ENCODE measurements at regions not wholly inside any gene's neighbourhood (a gene's known extent, or its start where the extent isn't known, plus 50 kb on each side); places are given as distances from the start of the nearest gene placed in this dataset.

DNA sequence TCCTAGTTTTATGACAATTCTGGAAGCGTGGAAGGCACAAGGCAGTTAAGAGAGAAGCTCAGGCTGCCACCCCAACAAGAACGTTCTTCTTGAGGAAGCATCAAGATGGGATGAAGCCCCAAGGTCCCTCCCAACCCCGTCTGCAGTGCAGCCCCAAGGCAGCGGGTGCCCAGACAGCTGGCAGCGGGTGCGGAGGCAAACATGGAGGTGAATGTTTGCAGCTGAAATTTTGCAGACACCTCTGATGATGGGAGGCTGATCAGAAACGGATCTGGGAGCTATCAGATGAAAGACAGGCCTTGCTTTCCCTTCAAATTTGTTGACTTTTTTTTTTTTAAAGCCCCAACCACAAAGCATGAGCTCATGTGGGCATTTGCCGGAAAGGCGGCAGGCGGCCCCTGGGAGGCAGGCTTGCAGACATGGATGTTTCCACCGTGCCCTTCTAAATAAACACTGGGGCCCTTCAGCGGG lies 230.7 kb upstream of the RTL1 start:
- Mint-ChIP-seq H3K36me3 (ENCODE audit: low read depth, unreplicated experiment) (no peaks in the 10 kb centered on the region), H3K27ac (ENCODE audit: unreplicated experiment) (no peak overlapping the region), H3K27me3 (ENCODE audit: low read depth, unreplicated experiment) (peaks cover 30% of the 10 kb centered on the region), H3K4me3 (ENCODE audit: unreplicated experiment) (no peak overlapping the region), H3K9me3 (ENCODE audit: unreplicated experiment) (peaks cover 2% of the 10 kb centered on the region), H3K4me1 (ENCODE audit: low read depth, unreplicated experiment) (no peaks in the 10 kb centered on the region)
- peak overlapping the region; percentile 32 for H3K4me2 ChIP-seq (ENCODE audit: low read length)
- no peak for TF ChIP-seq CTCF (IDR thresholded peaks at IDR 0.05; ENCODE audit: insufficient read depth, low read depth, low read length)
- no peak for TF ChIP-seq EZH2 (IDR thresholded peaks at IDR 0.05; ENCODE audit: insufficient read depth, low read length)
- H3K36me3 ChIP-seq (ENCODE audit: insufficient read depth, low read length): no peaks in the 10 kb centered on the region
- no peaks in the 10 kb centered on the region for H4K20me1 ChIP-seq (ENCODE audit: insufficient read depth, low read length)
- no peaks in the 10 kb centered on the region for H3K79me2 ChIP-seq (ENCODE audit: insufficient read depth, low read length)
- FAIRE-seq (no peak), DNase-seq (ENCODE audit: low read depth) (no peak)
- H3K4me3 ChIP-seq (ENCODE audit: insufficient read depth, low read depth, low read length): no peak overlapping the region
- H3K9ac ChIP-seq (ENCODE audit: low read length): no peak overlapping the region
- H3K27me3 ChIP-seq (ENCODE audit: insufficient read depth, low read length): peaks cover 12% of the 10 kb centered on the region
- no peaks in the 10 kb centered on the region for H3K4me1 ChIP-seq (ENCODE audit: insufficient read depth, low read length)
- H2AFZ ChIP-seq (ENCODE audit: low read depth, low read length): no peak overlapping the region
- H3K27ac ChIP-seq (ENCODE audit: low read depth, low read length): no peak overlapping the region
- no peaks in the 10 kb centered on the region for H3K9me3 ChIP-seq (ENCODE audit: insufficient read depth, low read depth, low read length)

GRCh38 chr14:101134851-101135433 lies 231.4 kb upstream of the RTL1 start:
- H3K27ac Mint-ChIP-seq (ENCODE audit: unreplicated experiment): no peak overlapping the region
- Histone ChIP-seq H3K27ac (ENCODE audit: low read depth, low read length) (no peak overlapping the region), H3K4me3 (ENCODE audit: insufficient read depth, low read depth, low read length) (no peak overlapping the region), H4K20me1 (ENCODE audit: insufficient read depth, low read length) (no peaks in the 10 kb centered on the region), H3K9ac (ENCODE audit: low read length) (no peak overlapping the region), H3K9me3 (ENCODE audit: insufficient read depth, low read depth, low read length) (no peaks in the 10 kb centered on the region), H3K4me1 (ENCODE audit: insufficient read depth, low read length) (no peaks in the 10 kb centered on the region), H3K36me3 (ENCODE audit: insufficient read depth, low read length) (no peaks in the 10 kb centered on the region), H2AFZ (ENCODE audit: low read depth, low read length) (no peak overlapping the region), H3K4me2 (ENCODE audit: low read length) (peak overlapping the region; percentile 32), H3K79me2 (ENCODE audit: insufficient read depth, low read length) (no peaks in the 10 kb centered on the region), H3K27me3 (ENCODE audit: insufficient read depth, low read length) (peaks cover 4% of the 10 kb centered on the region)
- H3K36me3 Mint-ChIP-seq (ENCODE audit: low read depth, unreplicated experiment): no peaks in the 10 kb centered on the region
- peaks cover 2% of the 10 kb centered on the region for H3K9me3 Mint-ChIP-seq (ENCODE audit: unreplicated experiment)
- no peaks in the 10 kb centered on the region for H3K4me1 Mint-ChIP-seq (ENCODE audit: low read depth, unreplicated experiment)
- FAIRE-seq (no peak), DNase-seq (ENCODE audit: low read depth) (no peak)
- peaks cover 22% of the 10 kb centered on the region for H3K27me3 Mint-ChIP-seq (ENCODE audit: low read depth, unreplicated experiment)
- TF ChIP-seq CTCF (IDR thresholded peaks at IDR 0.05; ENCODE audit: insufficient read depth, low read depth, low read length) (no peak), EZH2 (IDR thresholded peaks at IDR 0.05; ENCODE audit: insufficient read depth, low read length) (no peak)
- no peak overlapping the region for H3K4me3 Mint-ChIP-seq (ENCODE audit: unreplicated experiment)

Data from astrocyte (in vitro differentiated cells and primary cell).